GM12875 (cell line): ENCODE measurements at regions not wholly inside any gene's neighbourhood (a gene's known extent, or its start where the extent isn't known, plus 50 kb on each side); places are given as distances from the start of the nearest gene placed in this dataset.

Experiments used
- H3K4me3 ChIP-seq: one replicate; pipeline ENCODE4 v1.5.1; 2011; ENCODE audit warnings: low read depth, low read length, control low read depth
- CTCF ChIP-seq: IDR thresholded peaks from 2 replicates; pipeline ENCODE4 v1.5.1; 2011; ENCODE audit warnings: low read depth, mild to moderate bottlenecking, control low read depth, inconsistent platforms, low read length, moderate library complexity, borderline replicate concordance; ENCODE audit not compliant: insufficient read depth

- TF ChIP-seq CTCF, result no peak
- no peak overlapping the region for H3K4me3 ChIP-seq
Observed at GRCh38 chr1:230548357-230548756, 93.9 kb upstream of the COG2 start.

GRCh38 chr1:230545181-230545580 lies 97.1 kb upstream of the COG2 start:
- no peak for TF ChIP-seq CTCF
- H3K4me3 ChIP-seq, result no peak overlapping the region

GRCh38 chr1:230544758-230545157 lies 97.5 kb upstream of the COG2 start:
- TF ChIP-seq CTCF, result no peak
- H3K4me3 ChIP-seq, result no peak overlapping the region

GRCh38 chr1:230543085-230543484 lies 99.2 kb upstream of the COG2 start:
- no peak for TF ChIP-seq CTCF
- H3K4me3 ChIP-seq, result no peak overlapping the region

GRCh38 chr1:230542681-230543080 lies 99.6 kb upstream of the COG2 start:
- TF ChIP-seq CTCF, result no peak

GRCh38 chr1:230542054-230542453 lies 100.2 kb upstream of the COG2 start:
- no peak overlapping the region for H3K4me3 ChIP-seq
- no peak for TF ChIP-seq CTCF

More at GRCh38 chr1:230542681-230543080, 99.6 kb upstream of the COG2 start:
- no peak overlapping the region for H3K4me3 ChIP-seq

GRCh38 chr1:230541306-230541705 lies 101.0 kb upstream of the COG2 start:
- no peak overlapping the region for H3K4me3 ChIP-seq
- no peak for TF ChIP-seq CTCF
